ENCODE measurements at regions not wholly inside any gene's neighbourhood (a gene's known extent, or its start where the extent isn't known, plus 50 kb on each side); places are given as distances from the start of the nearest gene placed in this dataset.
"Not testable (repeated sequence)": the region's sequence is repeated elsewhere in the genome, so short reads cannot be mapped to it uniquely, and the experiment has no call there.

- 87 to 98% methylated on average over 11 to 12 of the region's 18 CpGs for WGBS, 2 experiments (ENCODE audit: insufficient coverage in 2 of 2)
- Histone ChIP-seq H3K4me3 (ENCODE audit: extremely low read depth, insufficient read depth, low read length, poor library complexity, severe bottlenecking) (no peak overlapping the region), H3K36me3 (ENCODE audit: control insufficient read depth, insufficient read depth, low read length) (no peaks in the 10 kb centered on the region), H3K9me3 (ENCODE audit: control insufficient read depth, low read length) (no peaks in the 10 kb centered on the region), H3K4me1 (ENCODE audit: control insufficient read depth, insufficient read depth, low read length, poor library complexity, severe bottlenecking) (peaks cover 4% of the 10 kb centered on the region), H3K27ac (ENCODE audit: low read depth, low read length, severe bottlenecking) (no peak overlapping the region)
These were observed 69.4 kb upstream of the COL5A1 start for GRCh38 chr9:134571946-134572917.

GRCh38 chr9:134574686-134575085 lies 66.9 kb upstream of the COL5A1 start:
- not testable (repeated sequence) for H3K4me3 ChIP-seq (ENCODE audit: extremely low read depth, insufficient read depth, low read length, poor library complexity, severe bottlenecking); H3K27ac ChIP-seq (ENCODE audit: low read depth, low read length, severe bottlenecking); H3K9me3 ChIP-seq (ENCODE audit: control insufficient read depth, low read length); H3K36me3 ChIP-seq (ENCODE audit: control insufficient read depth, insufficient read depth, low read length); H3K4me1 ChIP-seq (ENCODE audit: control insufficient read depth, insufficient read depth, low read length, poor library complexity, severe bottlenecking)
- WGBS, 2 experiments (ENCODE audit: insufficient coverage in 2 of 2): 81 to 86% methylated on average over 5 of the region's 6 CpGs

GRCh38 chr9:134575103-134575900 lies 66.3 kb upstream of the COL5A1 start:
- no peak overlapping the region for H3K27ac ChIP-seq (ENCODE audit: low read depth, low read length, severe bottlenecking)
- H3K4me3 ChIP-seq (ENCODE audit: extremely low read depth, insufficient read depth, low read length, poor library complexity, severe bottlenecking): no peak overlapping the region
- no peaks in the 10 kb centered on the region for H3K36me3 ChIP-seq (ENCODE audit: control insufficient read depth, insufficient read depth, low read length)
- H3K9me3 ChIP-seq (ENCODE audit: control insufficient read depth, low read length): no peaks in the 10 kb centered on the region
- 94 to 96% methylated on average over 11 to 12 of the region's 14 CpGs for WGBS, 2 experiments (ENCODE audit: insufficient coverage in 2 of 2)
- H3K4me1 ChIP-seq (ENCODE audit: control insufficient read depth, insufficient read depth, low read length, poor library complexity, severe bottlenecking): peaks cover 4% of the 10 kb centered on the region

- Histone ChIP-seq H3K9me3 (ENCODE audit: control insufficient read depth, low read length) (peaks cover 1% of the 10 kb centered on the region), H3K36me3 (ENCODE audit: control insufficient read depth, insufficient read depth, low read length) (no peaks in the 10 kb centered on the region), H3K27ac (ENCODE audit: low read depth, low read length, severe bottlenecking) (no peak overlapping the region), H3K4me3 (ENCODE audit: extremely low read depth, insufficient read depth, low read length, poor library complexity, severe bottlenecking) (no peak overlapping the region), H3K4me1 (ENCODE audit: control insufficient read depth, insufficient read depth, low read length, poor library complexity, severe bottlenecking) (peaks cover 4% of the 10 kb centered on the region)
- WGBS, 2 experiments (ENCODE audit: insufficient coverage in 2 of 2): 90 to 93% methylated on average over 2 to 3 of the region's 3 CpGs
These were observed 65.8 kb upstream of the COL5A1 start for GRCh38 chr9:134575901-134576176.

- Histone ChIP-seq H3K4me1 (ENCODE audit: control insufficient read depth, insufficient read depth, low read length, poor library complexity, severe bottlenecking) (peaks cover 15% of the 10 kb centered on the region), H3K4me3 (ENCODE audit: extremely low read depth, insufficient read depth, low read length, poor library complexity, severe bottlenecking) (no peak overlapping the region), H3K36me3 (ENCODE audit: control insufficient read depth, insufficient read depth, low read length) (no peaks in the 10 kb centered on the region), H3K9me3 (ENCODE audit: control insufficient read depth, low read length) (peaks cover 3% of the 10 kb centered on the region), H3K27ac (ENCODE audit: low read depth, low read length, severe bottlenecking) (no peak overlapping the region)
- WGBS, 2 experiments (ENCODE audit: insufficient coverage in 2 of 2): 90 to 93% methylated on average over 15 to 16 of the region's 18 CpGs
These were observed 56.5 kb upstream of the COL5A1 start for GRCh38 chr9:134585021-134585561.

- Histone ChIP-seq H3K9me3 (ENCODE audit: control insufficient read depth, low read length) (no peaks in the 10 kb centered on the region), H3K4me3 (ENCODE audit: extremely low read depth, insufficient read depth, low read length, poor library complexity, severe bottlenecking) (no peak overlapping the region), H3K4me1 (ENCODE audit: control insufficient read depth, insufficient read depth, low read length, poor library complexity, severe bottlenecking) (peaks cover 25% of the 10 kb centered on the region), H3K27ac (ENCODE audit: low read depth, low read length, severe bottlenecking) (peak overlapping the region; percentile 45), H3K36me3 (ENCODE audit: control insufficient read depth, insufficient read depth, low read length) (no peaks in the 10 kb centered on the region)
- 89 to 93% methylated on average over 20 to 23 of the region's 28 CpGs for WGBS, 2 experiments (ENCODE audit: insufficient coverage in 2 of 2)
These were observed 55.6 kb upstream of the COL5A1 start for GRCh38 chr9:134585746-134586706.

GRCh38 chr9:134589748-134590147 lies 51.9 kb upstream of the COL5A1 start:
- WGBS, 2 experiments (ENCODE audit: insufficient coverage in 2 of 2): 67 to 70% methylated on average over 4 to 6 of the region's 7 CpGs
- H3K27ac ChIP-seq (ENCODE audit: low read depth, low read length, severe bottlenecking): no peak overlapping the region
- H3K4me1 ChIP-seq (ENCODE audit: control insufficient read depth, insufficient read depth, low read length, poor library complexity, severe bottlenecking): peaks cover 47% of the 10 kb centered on the region
- H3K4me3 ChIP-seq (ENCODE audit: extremely low read depth, insufficient read depth, low read length, poor library complexity, severe bottlenecking): no peak overlapping the region
- H3K9me3 ChIP-seq (ENCODE audit: control insufficient read depth, low read length): no peaks in the 10 kb centered on the region
- H3K36me3 ChIP-seq (ENCODE audit: control insufficient read depth, insufficient read depth, low read length): no peaks in the 10 kb centered on the region

GRCh38 chr9:134590240-134591081 lies 51.1 kb upstream of the COL5A1 start:
- H3K36me3 ChIP-seq (ENCODE audit: control insufficient read depth, insufficient read depth, low read length): no peaks in the 10 kb centered on the region
- peak overlapping the region; percentile 61 for H3K27ac ChIP-seq (ENCODE audit: low read depth, low read length, severe bottlenecking)
- H3K4me3 ChIP-seq (ENCODE audit: extremely low read depth, insufficient read depth, low read length, poor library complexity, severe bottlenecking): no peak overlapping the region
- H3K9me3 ChIP-seq (ENCODE audit: control insufficient read depth, low read length): no peaks in the 10 kb centered on the region
- WGBS, 2 experiments (ENCODE audit: insufficient coverage in 2 of 2): 79 to 82% methylated on average over 16 to 18 of the region's 19 CpGs
- peaks cover 46% of the 10 kb centered on the region for H3K4me1 ChIP-seq (ENCODE audit: control insufficient read depth, insufficient read depth, low read length, poor library complexity, severe bottlenecking)

GRCh38 chr9:134591082-134591571 lies 50.5 kb upstream of the COL5A1 start:
- no peaks in the 10 kb centered on the region for H3K9me3 ChIP-seq (ENCODE audit: control insufficient read depth, low read length)
- no peak overlapping the region for H3K4me3 ChIP-seq (ENCODE audit: extremely low read depth, insufficient read depth, low read length, poor library complexity, severe bottlenecking)
- H3K4me1 ChIP-seq (ENCODE audit: control insufficient read depth, insufficient read depth, low read length, poor library complexity, severe bottlenecking): peaks cover 39% of the 10 kb centered on the region
- no peaks in the 10 kb centered on the region for H3K36me3 ChIP-seq (ENCODE audit: control insufficient read depth, insufficient read depth, low read length)
- WGBS, 2 experiments (ENCODE audit: insufficient coverage in 2 of 2): 65 to 70% methylated on average over 11 of the region's 11 CpGs
- peak overlapping the region; percentile 61 for H3K27ac ChIP-seq (ENCODE audit: low read depth, low read length, severe bottlenecking)
